Neuron (in vitro differentiated cells): ENCODE measurements at regions not wholly inside any gene's neighbourhood (a gene's known extent, or its start where the extent isn't known, plus 50 kb on each side); places are given as distances from the start of the nearest gene placed in this dataset.
"Not testable (repeated sequence)": the region's sequence is repeated elsewhere in the genome, so short reads cannot be mapped to it uniquely, and the experiment has no call there.

Experiments used
- H2AFZ ChIP-seq: one replicate; pipeline ENCODE4 v1.6.1; 2013; ENCODE audit warnings: low read depth, mild to moderate bottlenecking, inconsistent platforms, low read length, moderate library complexity
- H3K27me3 ChIP-seq: one replicate; pipeline ENCODE4 v1.6.1; 2013; ENCODE audit warnings: low read length; ENCODE audit not compliant: insufficient read depth
- H3K36me3 ChIP-seq: one replicate; pipeline ENCODE4 v1.6.1; 2013; ENCODE audit warnings: low read length; ENCODE audit not compliant: insufficient read depth
- H3K4me1 ChIP-seq: one replicate; pipeline ENCODE4 v1.6.1; 2013; ENCODE audit warnings: low read length; ENCODE audit not compliant: insufficient read depth
- H3K4me3 ChIP-seq: 2 replicates; pipeline ENCODE4 v1.5.1; 2013; ENCODE audit warnings: mild to moderate bottlenecking, low read length, moderate library complexity
- H3K9me3 ChIP-seq: one replicate; pipeline ENCODE4 v1.6.1; 2013; ENCODE audit warnings: low read length

GRCh38 chr16:50497592-50497991, 50.6 kb upstream of the NKD1 start:
- H3K36me3 ChIP-seq, result no peaks in the 10 kb centered on the region
- H2AFZ ChIP-seq, result no peak overlapping the region
- H3K27me3 ChIP-seq, result peaks cover 3% of the 10 kb centered on the region
- no peak overlapping the region for H3K4me3 ChIP-seq
- peaks cover 7% of the 10 kb centered on the region for H3K4me1 ChIP-seq
- H3K9me3 ChIP-seq, result no peaks in the 10 kb centered on the region

GRCh38 chr16:50496990-50497389, 51.2 kb upstream of the NKD1 start:
- no peaks in the 10 kb centered on the region for H3K9me3 ChIP-seq
- H2AFZ ChIP-seq, result no peak overlapping the region
- H3K27me3 ChIP-seq, result peaks cover 3% of the 10 kb centered on the region
- no peaks in the 10 kb centered on the region for H3K36me3 ChIP-seq
- peaks cover 7% of the 10 kb centered on the region for H3K4me1 ChIP-seq
- no peak overlapping the region for H3K4me3 ChIP-seq

- H3K9me3 ChIP-seq, result no peaks in the 10 kb centered on the region
- peaks cover 7% of the 10 kb centered on the region for H3K4me1 ChIP-seq
- H3K27me3 ChIP-seq, result peaks cover 3% of the 10 kb centered on the region
- H3K36me3 ChIP-seq, result no peaks in the 10 kb centered on the region
- H3K4me3 ChIP-seq, result no peak overlapping the region
- H2AFZ ChIP-seq, result no peak overlapping the region
Measured at GRCh38 chr16:50495673-50496072, 52.5 kb upstream of the NKD1 start.

GRCh38 chr16:50494501-50495491, 53.4 kb upstream of the NKD1 start:
- Histone ChIP-seq H3K4me1 (peaks cover 7% of the 10 kb centered on the region), H3K9me3 (no peaks in the 10 kb centered on the region), H3K27me3 (peaks cover 3% of the 10 kb centered on the region), H2AFZ (no peak overlapping the region), H3K36me3 (no peaks in the 10 kb centered on the region), H3K4me3 (no peak overlapping the region)

- Histone ChIP-seq H3K4me1 (peaks cover 7% of the 10 kb centered on the region), H3K9me3 (no peaks in the 10 kb centered on the region), H3K36me3 (no peaks in the 10 kb centered on the region), H2AFZ (no peak overlapping the region), H3K4me3 (no peak overlapping the region), H3K27me3 (no peaks in the 10 kb centered on the region)
Measured at GRCh38 chr16:50491516-50491915, 56.7 kb upstream of the NKD1 start.

- H2AFZ ChIP-seq, result no peak overlapping the region
- H3K4me3 ChIP-seq, result no peak overlapping the region
- peaks cover 7% of the 10 kb centered on the region for H3K4me1 ChIP-seq
- no peaks in the 10 kb centered on the region for H3K27me3 ChIP-seq
- H3K36me3 ChIP-seq, result no peaks in the 10 kb centered on the region
- no peaks in the 10 kb centered on the region for H3K9me3 ChIP-seq
Measured at GRCh38 chr16:50490828-50491227, 57.4 kb upstream of the NKD1 start.

GRCh38 chr16:50489182-50489581, 59.0 kb upstream of the NKD1 start:
- H3K36me3 ChIP-seq, result no peaks in the 10 kb centered on the region
- H3K9me3 ChIP-seq, result no peaks in the 10 kb centered on the region
- H3K4me1 ChIP-seq, result peaks cover under 1% of the 10 kb centered on the region
- H2AFZ ChIP-seq, result no peak overlapping the region
- H3K4me3 ChIP-seq, result no peak overlapping the region
- no peaks in the 10 kb centered on the region for H3K27me3 ChIP-seq

- no peaks in the 10 kb centered on the region for H3K36me3 ChIP-seq
- H3K9me3 ChIP-seq, result no peaks in the 10 kb centered on the region
- H3K4me1 ChIP-seq, result no peaks in the 10 kb centered on the region
- H2AFZ ChIP-seq, result no peak overlapping the region
- H3K27me3 ChIP-seq, result no peaks in the 10 kb centered on the region
- H3K4me3 ChIP-seq, result no peak overlapping the region
Measured at GRCh38 chr16:50487528-50487927, 60.7 kb upstream of the NKD1 start.

GRCh38 chr16:50486162-50486561, 62.0 kb upstream of the NKD1 start:
- not testable (repeated sequence) for H3K4me3 ChIP-seq, H3K27me3 ChIP-seq, H3K36me3 ChIP-seq, H2AFZ ChIP-seq, H3K4me1 ChIP-seq, H3K9me3 ChIP-seq

- Histone ChIP-seq H3K36me3 (no peaks in the 10 kb centered on the region), H3K4me3 (no peak overlapping the region)
Measured at GRCh38 chr16:50485232-50485631, 63.0 kb upstream of the NKD1 start.

GRCh38 chr16:50482271-50482670, 65.9 kb upstream of the NKD1 start:
- Histone ChIP-seq H3K27me3 (no peaks in the 10 kb centered on the region), H2AFZ (no peak overlapping the region), H3K36me3 (no peaks in the 10 kb centered on the region), H3K4me1 (peaks cover 8% of the 10 kb centered on the region), H3K9me3 (peaks cover 1% of the 10 kb centered on the region), H3K4me3 (no peak overlapping the region)

More at GRCh38 chr16:50485232-50485631, 63.0 kb upstream of the NKD1 start:
- Histone ChIP-seq H3K4me1 (peaks cover 2% of the 10 kb centered on the region), H3K27me3 (no peaks in the 10 kb centered on the region), H2AFZ (no peak overlapping the region), H3K9me3 (peaks cover 1% of the 10 kb centered on the region)

- peaks cover 8% of the 10 kb centered on the region for H3K4me1 ChIP-seq
- H3K36me3 ChIP-seq, result no peaks in the 10 kb centered on the region
- no peaks in the 10 kb centered on the region for H3K27me3 ChIP-seq
- peaks cover 1% of the 10 kb centered on the region for H3K9me3 ChIP-seq
- H3K4me3 ChIP-seq, result no peak overlapping the region
- H2AFZ ChIP-seq, result no peak overlapping the region
Measured at GRCh38 chr16:50480206-50480605, 68.0 kb upstream of the NKD1 start.

GRCh38 chr16:50479771-50480170, 68.4 kb upstream of the NKD1 start:
- Histone ChIP-seq H3K9me3 (peaks cover 1% of the 10 kb centered on the region), H3K4me1 (peaks cover 8% of the 10 kb centered on the region), H3K36me3 (no peaks in the 10 kb centered on the region), H3K4me3 (no peak overlapping the region), H2AFZ (no peak overlapping the region), H3K27me3 (no peaks in the 10 kb centered on the region)
